Epithelial cell of prostate (primary cell): ENCODE measurements at regions not wholly inside any gene's neighbourhood (a gene's known extent, or its start where the extent isn't known, plus 50 kb on each side); places are given as distances from the start of the nearest gene placed in this dataset.
"Not testable (repeated sequence)": the region's sequence is repeated elsewhere in the genome, so short reads cannot be mapped to it uniquely, and the experiment has no call there.

Experiments
- DNase-seq: peaks from one replicate; pipeline ENCODE4 v3.0.0-alpha.2; 2011; ENCODE audit warnings: low read depth, low spot score
- H3K27ac ChIP-seq: fragments of 450-650 bp; 2 replicates; pipeline ENCODE4 v1.5.1; 2017; ENCODE audit warnings: mild to moderate bottlenecking

- H3K27ac ChIP-seq: no peak overlapping the region
Measured at GRCh38 chr11:98434296-98434695, 586.5 kb upstream of the CNTN5 start.

GRCh38 chr11:98453378-98453777 is 567.4 kb upstream of the CNTN5 start:
- no peak for DNase-seq
- H3K27ac ChIP-seq: no peak overlapping the region

More at GRCh38 chr11:98434296-98434695, 586.5 kb upstream of the CNTN5 start:
- DNase-seq: no peak

GRCh38 chr11:98455500-98456307 is 565.0 kb upstream of the CNTN5 start:
- H3K27ac ChIP-seq: no peak overlapping the region
- no peak for DNase-seq

GRCh38 chr11:98456308-98456680 is 564.5 kb upstream of the CNTN5 start:
- H3K27ac ChIP-seq: no peak overlapping the region
- DNase-seq: no peak

GRCh38 chr11:98495016-98495415 is 525.7 kb upstream of the CNTN5 start:
- H3K27ac ChIP-seq: no peak overlapping the region
- DNase-seq: no peak

GRCh38 chr11:98495601-98496000 is 525.1 kb upstream of the CNTN5 start:
- no peak overlapping the region for H3K27ac ChIP-seq
- no peak for DNase-seq

GRCh38 chr11:98507208-98507607 is 513.5 kb upstream of the CNTN5 start:
- no peak overlapping the region for H3K27ac ChIP-seq
- no peak for DNase-seq

GRCh38 chr11:98512938-98513337 is 507.8 kb upstream of the CNTN5 start:
- no peak overlapping the region for H3K27ac ChIP-seq
- DNase-seq: no peak

GRCh38 chr11:98531576-98531975 is 489.2 kb upstream of the CNTN5 start:
- no peak for DNase-seq
- no peak overlapping the region for H3K27ac ChIP-seq

- DNase-seq: no peak
Measured at GRCh38 chr11:98536023-98536422, 484.7 kb upstream of the CNTN5 start.

GRCh38 chr11:98538358-98538757 is 482.4 kb upstream of the CNTN5 start:
- DNase-seq, H3K27ac ChIP-seq: not testable (repeated sequence)

More at GRCh38 chr11:98536023-98536422, 484.7 kb upstream of the CNTN5 start:
- no peak overlapping the region for H3K27ac ChIP-seq

GRCh38 chr11:98545544-98546175 is 475.1 kb upstream of the CNTN5 start:
- DNase-seq: no peak
- H3K27ac ChIP-seq: no peak overlapping the region

GRCh38 chr11:98549571-98549970 is 471.2 kb upstream of the CNTN5 start:
- no peak overlapping the region for H3K27ac ChIP-seq
- DNase-seq: no peak

- no peak overlapping the region for H3K27ac ChIP-seq
- DNase-seq: no peak
Measured at GRCh38 chr11:98559961-98560360, 460.8 kb upstream of the CNTN5 start.

GRCh38 chr11:98561252-98561651 is 459.5 kb upstream of the CNTN5 start:
- no peak overlapping the region for H3K27ac ChIP-seq
- DNase-seq: peak; percentile 0

GRCh38 chr11:98561877-98562395 is 458.8 kb upstream of the CNTN5 start:
- DNase-seq: no peak
- no peak overlapping the region for H3K27ac ChIP-seq

GRCh38 chr11:98564233-98564632 is 456.5 kb upstream of the CNTN5 start:
- H3K27ac ChIP-seq: no peak overlapping the region
- DNase-seq: no peak

GRCh38 chr11:98564881-98565280 is 455.9 kb upstream of the CNTN5 start:
- no peak overlapping the region for H3K27ac ChIP-seq
- DNase-seq: no peak

- no peak overlapping the region for H3K27ac ChIP-seq
- no peak for DNase-seq
Measured at GRCh38 chr11:98565311-98565710, 455.4 kb upstream of the CNTN5 start.

GRCh38 chr11:98566978-98567377 is 453.8 kb upstream of the CNTN5 start:
- DNase-seq: no peak
- H3K27ac ChIP-seq: no peak overlapping the region

GRCh38 chr11:98568013-98568412 is 452.7 kb upstream of the CNTN5 start:
- DNase-seq: no peak
- no peak overlapping the region for H3K27ac ChIP-seq

GRCh38 chr11:98572941-98573340 is 447.8 kb upstream of the CNTN5 start:
- no peak overlapping the region for H3K27ac ChIP-seq
- no peak for DNase-seq
